NOMO-1 treated with DMSO at 0.1 percent for 48 hours (cell line): ENCODE measurements at regions not wholly inside any gene's neighbourhood (a gene's known extent, or its start where the extent isn't known, plus 50 kb on each side); places are given as distances from the start of the nearest gene placed in this dataset.

Experiments used
- DNase-seq: peaks from one replicate; lab custom pipeline; 2025; ENCODE audit not compliant: unreplicated experiment; lab: John Stamatoyannopoulos, UW

DNA sequence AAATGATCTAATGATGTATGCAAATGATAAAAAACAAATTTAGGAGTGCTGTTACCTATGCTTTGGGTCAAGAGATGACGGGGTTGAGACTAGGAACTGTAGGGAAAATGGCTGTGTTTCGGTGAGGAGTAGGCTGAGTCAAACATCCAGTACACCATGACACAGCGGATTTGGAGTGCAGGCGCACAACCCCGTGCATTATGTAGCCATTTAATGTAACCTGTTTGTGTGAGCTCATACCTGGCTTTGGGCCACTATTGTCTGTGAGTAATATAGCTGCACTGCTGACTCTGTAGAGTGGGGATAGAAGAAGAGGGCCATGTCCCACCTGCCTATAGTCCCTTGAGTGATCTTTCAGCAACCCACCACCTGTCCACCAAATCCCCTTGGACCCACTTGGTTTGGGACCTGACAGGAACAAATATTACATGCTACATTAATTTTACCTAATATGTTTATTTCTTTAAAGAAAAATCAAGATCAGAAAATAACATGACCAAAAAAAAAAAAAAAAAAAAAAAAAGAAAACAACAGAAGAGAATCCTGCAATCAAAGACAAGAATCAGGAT, 95.5 kb upstream of the KLHL1 start:
- no peak for DNase-seq

DNA sequence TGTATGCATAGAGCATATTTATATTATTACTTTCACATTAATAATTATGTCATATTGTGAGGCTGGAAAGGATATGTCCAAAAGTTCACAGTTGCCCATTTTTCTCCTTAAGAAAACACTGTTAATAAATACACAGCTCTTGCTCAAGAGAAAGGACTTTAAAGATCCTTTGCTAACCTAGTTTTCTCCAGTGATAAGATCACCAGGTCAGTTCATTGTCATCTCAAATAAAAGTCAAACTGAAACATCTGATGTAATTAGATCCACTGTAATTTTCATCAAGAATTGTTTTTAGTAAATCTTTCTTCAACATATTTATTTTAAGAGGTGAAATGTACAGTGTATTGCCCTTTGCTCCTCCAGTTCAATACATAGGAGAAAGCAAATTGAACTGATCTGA, 82.8 kb upstream of the KLHL1 start:
- no peak for DNase-seq

DNA sequence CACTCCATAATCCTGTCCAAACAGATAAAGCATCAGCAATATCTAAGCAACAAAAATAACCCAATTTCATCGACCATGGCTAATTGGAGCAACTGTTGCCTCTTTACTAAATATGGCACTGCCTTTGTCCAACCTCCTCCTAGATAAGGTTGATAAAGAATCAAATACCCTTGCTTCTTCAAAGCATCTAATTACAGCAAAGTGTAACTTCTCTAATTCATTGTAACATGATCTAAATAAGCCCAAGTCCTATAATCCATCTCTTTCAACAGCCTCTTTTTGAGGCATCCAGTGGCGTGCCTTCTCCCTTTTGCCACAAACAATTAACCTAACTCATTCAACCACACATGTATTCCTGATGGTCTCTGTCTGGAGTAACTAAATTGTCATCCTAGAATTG, 81.7 kb upstream of the KLHL1 start:
- DNase-seq = no peak

DNA sequence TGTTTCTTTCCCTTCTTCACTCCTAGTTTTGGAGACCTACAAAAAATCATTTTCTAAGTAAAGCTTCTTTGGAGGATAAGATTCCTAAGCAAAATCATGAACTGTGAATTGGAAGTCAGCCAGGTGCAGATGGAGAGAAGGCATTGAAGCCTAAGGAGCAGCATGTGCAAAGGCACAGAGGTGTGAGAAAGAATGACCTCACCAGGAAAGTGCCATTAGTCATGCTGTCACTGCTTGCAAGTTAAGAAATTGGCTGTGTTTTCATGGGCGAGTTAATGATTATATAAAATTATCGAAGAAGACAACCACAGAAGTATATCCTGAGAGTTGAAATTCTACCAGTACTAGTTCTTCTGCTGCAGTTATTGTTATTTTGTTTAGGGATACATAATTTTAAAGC, 80.3 kb upstream of the KLHL1 start:
- no peak for DNase-seq

DNA sequence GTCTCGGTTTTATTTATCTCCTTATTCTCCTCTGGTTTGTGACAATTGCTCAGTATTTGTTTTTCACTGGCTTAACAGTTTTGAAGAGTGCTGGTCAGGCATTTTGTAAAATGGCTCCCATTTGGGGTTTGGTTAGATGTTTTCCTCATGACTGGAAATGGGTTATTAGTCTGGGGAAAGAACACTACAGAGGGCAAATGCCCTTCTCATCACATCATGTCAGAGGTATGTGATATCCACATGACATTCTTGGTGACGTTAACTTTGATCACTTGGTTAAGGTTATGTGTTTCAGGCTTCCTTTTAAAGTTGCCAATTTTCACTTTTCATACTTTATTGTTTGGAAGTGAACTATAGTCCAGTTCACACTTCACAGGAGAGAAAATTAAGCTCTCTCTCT, 74.8 kb upstream of the KLHL1 start:
- no peak for DNase-seq
